ENCODE measurements at regions not wholly inside any gene's neighbourhood (a gene's known extent, or its start where the extent isn't known, plus 50 kb on each side); places are given as distances from the start of the nearest gene placed in this dataset.

GRCh38 chr11:31943056-31943780 is 132.1 kb upstream of the PAX6 start:
- TF ChIP-seq CTCF (IDR thresholded peaks at IDR 0.05) (no peak), POLR2A (IDR thresholded peaks at IDR 0.05) (no peak), POLR2AphosphoS5 (IDR thresholded peaks at IDR 0.05) (no peak)
